Astrocyte of the cerebellum (primary cell): ENCODE measurements at regions not wholly inside any gene's neighbourhood (a gene's known extent, or its start where the extent isn't known, plus 50 kb on each side); places are given as distances from the start of the nearest gene placed in this dataset.

ENCODE experiments used
- DNase-seq: peaks from one replicate; pipeline ENCODE4 v3.0.0-alpha.2; 2011; ENCODE audit warnings: low read depth
- H3K4me3 ChIP-seq: 2 replicates; pipeline ENCODE4 v1.5.1; 2011; ENCODE audit warnings: mild to moderate bottlenecking, low read depth, low read length, moderate library complexity
- in situ Hi-C: cut with HindIII; loops from 2 replicates; pipeline ENCODE4 v1.10.0; 2017; ENCODE audit warnings: low sequenced_read_pairs
- TF ChIP-seq, protein P1 (sequence below): IDR thresholded peaks from 2 replicates; pipeline ENCODE4 v1.5.1; 2012; ENCODE audit warnings: low read length, low read depth, moderate library complexity, mild to moderate bottlenecking; ENCODE audit errors: missing control alignments

DNA sequence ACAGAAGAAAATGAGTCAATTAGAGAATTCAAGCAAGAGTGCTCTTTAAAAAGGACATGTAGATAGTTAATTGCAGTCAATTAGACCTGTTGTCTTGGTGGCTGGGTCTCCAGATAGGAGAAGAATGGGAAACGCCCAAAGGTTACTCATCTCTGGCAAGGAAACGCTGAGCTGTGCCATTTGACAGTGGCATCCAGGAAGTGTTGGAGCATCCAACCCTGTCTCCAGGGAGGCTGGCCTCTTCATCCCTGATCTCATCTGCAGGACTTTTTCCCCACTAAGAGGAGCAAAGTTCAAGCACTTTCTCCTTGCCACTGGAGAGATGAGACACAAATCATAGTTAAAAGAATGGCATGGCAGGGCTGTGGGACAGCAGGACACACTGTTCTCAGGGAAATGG is 111.7 kb upstream of the MSX2 start:
- TF ChIP-seq, protein P1, sequence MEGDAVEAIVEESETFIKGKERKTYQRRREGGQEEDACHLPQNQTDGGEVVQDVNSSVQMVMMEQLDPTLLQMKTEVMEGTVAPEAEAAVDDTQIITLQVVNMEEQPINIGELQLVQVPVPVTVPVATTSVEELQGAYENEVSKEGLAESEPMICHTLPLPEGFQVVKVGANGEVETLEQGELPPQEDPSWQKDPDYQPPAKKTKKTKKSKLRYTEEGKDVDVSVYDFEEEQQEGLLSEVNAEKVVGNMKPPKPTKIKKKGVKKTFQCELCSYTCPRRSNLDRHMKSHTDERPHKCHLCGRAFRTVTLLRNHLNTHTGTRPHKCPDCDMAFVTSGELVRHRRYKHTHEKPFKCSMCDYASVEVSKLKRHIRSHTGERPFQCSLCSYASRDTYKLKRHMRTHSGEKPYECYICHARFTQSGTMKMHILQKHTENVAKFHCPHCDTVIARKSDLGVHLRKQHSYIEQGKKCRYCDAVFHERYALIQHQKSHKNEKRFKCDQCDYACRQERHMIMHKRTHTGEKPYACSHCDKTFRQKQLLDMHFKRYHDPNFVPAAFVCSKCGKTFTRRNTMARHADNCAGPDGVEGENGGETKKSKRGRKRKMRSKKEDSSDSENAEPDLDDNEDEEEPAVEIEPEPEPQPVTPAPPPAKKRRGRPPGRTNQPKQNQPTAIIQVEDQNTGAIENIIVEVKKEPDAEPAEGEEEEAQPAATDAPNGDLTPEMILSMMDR = no peak
- in situ Hi-C loops = no loop called here

GRCh38 chr5:174614500-174615135 is 109.8 kb upstream of the MSX2 start:
- TF ChIP-seq, protein P1 = no peak
- no peak overlapping the region for H3K4me3 ChIP-seq
- in situ Hi-C loops = no loop called here
- DNase-seq = no peak

More for the DNA sequence above, 111.7 kb upstream of the MSX2 start:
- no peak for DNase-seq
- no peak overlapping the region for H3K4me3 ChIP-seq

- no peak for DNase-seq
- in situ Hi-C loops = no loop called here
- TF ChIP-seq, protein P1 = no peak
- H3K4me3 ChIP-seq = no peak overlapping the region
These were observed 108.3 kb upstream of the MSX2 start for GRCh38 chr5:174616036-174616435.

DNA sequence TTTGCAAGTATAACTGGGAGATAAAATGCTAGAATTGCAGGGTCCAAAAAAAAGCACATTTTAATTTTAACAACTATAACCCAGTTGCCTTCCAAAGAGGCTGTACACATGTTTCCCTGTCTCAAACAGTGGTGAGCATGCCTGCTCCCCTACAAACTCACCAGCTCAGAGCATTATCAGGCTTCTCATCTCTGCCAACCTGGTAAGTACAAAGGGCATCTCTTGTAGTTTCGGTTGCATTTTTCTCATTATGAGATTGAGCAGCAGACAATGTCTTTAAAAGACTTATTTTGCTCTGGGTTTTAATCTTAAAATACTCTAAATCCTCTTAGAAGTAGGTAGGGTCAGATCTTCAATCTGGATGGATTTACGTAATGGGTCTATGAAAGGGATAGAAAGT is 107.1 kb upstream of the MSX2 start:
- DNase-seq = no peak
- TF ChIP-seq, protein P1 = no peak
- in situ Hi-C loops = no loop called here
- H3K4me3 ChIP-seq = no peak overlapping the region

- DNase-seq = no peak
- H3K4me3 ChIP-seq = no peak overlapping the region
- in situ Hi-C loops = no loop called here
- TF ChIP-seq, protein P1 = no peak
These were observed 106.5 kb upstream of the MSX2 start for GRCh38 chr5:174617910-174618309.

GRCh38 chr5:174618589-174618988 is 105.8 kb upstream of the MSX2 start:
- H3K4me3 ChIP-seq = no peak overlapping the region
- no peak for DNase-seq
- TF ChIP-seq, protein P1 = no peak
- in situ Hi-C loops = no loop called here
